Sciatic nerve (tissue), 2 donors: ENCODE measurements at regions not wholly inside any gene's neighbourhood (a gene's known extent, or its start where the extent isn't known, plus 50 kb on each side); places are given as distances from the start of the nearest gene placed in this dataset.

Experiments
- ATAC-seq: fragments of 200-7000 bp; cut with Tn5 transposase; one replicate; pipeline ENCODE4 v1.9.1; 2020; ENCODE audit warnings: mild to moderate bottlenecking, moderate library complexity
- DNase-seq: peaks from one replicate; pipeline ENCODE4 v3.0.0-alpha.2; 2020; ENCODE audit warnings: low spot score
- intact Hi-C: fragments of 100-400 bp; cut with DNase I; formaldehyde crosslinking; loops from one replicate; pipeline ENCODE4 v1.14.2; 2022
- donor health status: DM: no; HTN: no; CAD: no.
- donor health status: DM: no; HTN: no; CAD: no.

GRCh38 chr11:79829891-79830290 lies 389.1 kb upstream of the TENM4 start:
- DNase-seq (no peak), ATAC-seq (no peak)
- intact Hi-C loops: no loop called here

GRCh38 chr11:79822766-79823165 lies 381.9 kb upstream of the TENM4 start:
- DNase-seq (no peak), ATAC-seq (no peak)
- intact Hi-C loops: no loop called here

GRCh38 chr11:79813551-79813950 lies 372.7 kb upstream of the TENM4 start:
- intact Hi-C loops: no loop called here
- ATAC-seq: no peak
- DNase-seq: no peak

- intact Hi-C loops: no loop called here
- DNase-seq (no peak), ATAC-seq (no peak)
Measured at GRCh38 chr11:79809487-79809886, 368.7 kb upstream of the TENM4 start.

- intact Hi-C loops: no loop called here
- DNase-seq: no peak
- no peak for ATAC-seq
Measured at GRCh38 chr11:79807506-79807905, 366.7 kb upstream of the TENM4 start.

GRCh38 chr11:79796704-79797103 lies 355.9 kb upstream of the TENM4 start:
- intact Hi-C loops: no loop called here
- DNase-seq: no peak
- no peak for ATAC-seq

- DNase-seq: no peak
- intact Hi-C loops: no loop called here
- ATAC-seq: no peak
Measured at GRCh38 chr11:79794484-79795393, 353.9 kb upstream of the TENM4 start.

GRCh38 chr11:79794057-79794456 lies 353.2 kb upstream of the TENM4 start:
- DNase-seq (no peak), ATAC-seq (no peak)
- intact Hi-C loops: no loop called here

- DNase-seq (no peak), ATAC-seq (no peak)
- intact Hi-C loops: no loop called here
Measured at GRCh38 chr11:79786961-79787360, 346.1 kb upstream of the TENM4 start.

- ATAC-seq (no peak), DNase-seq (no peak)
- intact Hi-C loops: no loop called here
Measured at GRCh38 chr11:79783833-79784232, 343.0 kb upstream of the TENM4 start.

GRCh38 chr11:79768343-79768742 lies 327.5 kb upstream of the TENM4 start:
- intact Hi-C loops: no loop called here
- DNase-seq: no peak
- no peak for ATAC-seq

GRCh38 chr11:79762279-79762921 lies 321.6 kb upstream of the TENM4 start:
- peak; percentile 56 for ATAC-seq
- intact Hi-C loops: no loop called here
- DNase-seq: no peak

GRCh38 chr11:79758325-79758724 lies 317.5 kb upstream of the TENM4 start:
- intact Hi-C loops: no loop called here
- no peak for ATAC-seq
- DNase-seq: no peak

- DNase-seq (no peak), ATAC-seq (no peak)
- intact Hi-C loops: no loop called here
Measured at GRCh38 chr11:79747406-79747805, 306.6 kb upstream of the TENM4 start.

- DNase-seq: no peak
- ATAC-seq: no peak
- intact Hi-C loops: no loop called here
Measured at GRCh38 chr11:79744941-79745340, 304.1 kb upstream of the TENM4 start.

GRCh38 chr11:79742176-79742575 lies 301.3 kb upstream of the TENM4 start:
- no peak for ATAC-seq
- intact Hi-C loops: no loop called here
- DNase-seq: no peak

GRCh38 chr11:79739591-79739990 lies 298.8 kb upstream of the TENM4 start:
- DNase-seq (no peak), ATAC-seq (no peak)
- intact Hi-C loops: no loop called here

GRCh38 chr11:79727221-79727620 lies 286.4 kb upstream of the TENM4 start:
- no peak for DNase-seq
- peak; percentile 24 for ATAC-seq
- intact Hi-C loops: no loop called here

- DNase-seq (no peak), ATAC-seq (no peak)
- intact Hi-C loops: no loop called here
Measured at GRCh38 chr11:79720115-79720514, 279.3 kb upstream of the TENM4 start.

- DNase-seq (no peak), ATAC-seq (no peak)
- intact Hi-C loops: no loop called here
Measured at GRCh38 chr11:79708319-79708932, 267.6 kb upstream of the TENM4 start.
